K562 (cell line): ENCODE measurements at regions not wholly inside any gene's neighbourhood (a gene's known extent, or its start where the extent isn't known, plus 50 kb on each side); places are given as distances from the start of the nearest gene placed in this dataset. TPM values are rescaled to one million over a fixed set of nuclear protein-coding genes. Genes with fewer than 3 reads are reported as not detected.

Source experiments
- ATAC-seq: fragments of 200-7000 bp; cut with Tn5 transposase; 3 replicates; pipeline ENCODE4 v1.9.1; 2020; ENCODE audit warnings: moderate library complexity
- BruUV-seq: library from RNA; stranded (reverse); fragments of 400-500 nt; replicated peaks from 2 replicates; lab custom pipeline; 2021; lab: Mats Ljungman, UMichigan
- CTCF ChIA-PET: fragments of 300-600 bp; formaldehyde crosslinking; extraction: SDS; loops from one replicate; lab custom pipeline; 2021; ENCODE audit warnings: low intra/inter-chr PET ratio; lab: Yijun Ruan, JAX
- POLR2A ChIA-PET: fragments of 300-600, 350-650 bp; sonication (Branson Sonifier 250); formaldehyde crosslinking; extraction: SDS; loops from one replicate; lab custom pipeline; 2021; ENCODE audit warnings: antibody characterized with exemption, inconsistent platforms; lab: Yijun Ruan, JAX
- DNase-seq, 4 experiments: peaks; one replicate each; pipeline versions ENCODE4 v3.0.0 to v3.0.0-alpha.2; 2011 to 2018; ENCODE audit warnings: low spot score in 3 of 4, mixed read lengths in 3 of 4; ENCODE audit errors: extremely low read depth in 1 of 4
- FAIRE-seq: peaks from 2 replicates; lab custom pipeline; 2011; peaks lifted over from hg19 to GRCh38; lab: Jason Lieb, UNC
- H2AFZ ChIP-seq: 2 replicates; pipeline ENCODE4 v1.6.0; 2011; ENCODE audit warnings: low read depth, low read length, control low read depth, inconsistent platforms
- H3K27ac ChIP-seq: fragments of 200-600 bp; 3 replicates; pipeline ENCODE4 v1.8.0; 2011; ENCODE audit warnings: low read depth, mild to moderate bottlenecking, control low read depth, inconsistent platforms, low read length, moderate library complexity, mixed read lengths; ENCODE audit errors: extremely low read depth
- H3K27me3 ChIP-seq, 2 experiments: fragments of 300-600 bp in 1 of 2; 2 replicates in 1 of 2; 3 replicates in 1 of 2; pipeline versions ENCODE4 v1.6.0 to v1.8.0; 2011; ENCODE audit warnings: inconsistent platforms in 2 of 2, low read length in 2 of 2, mild to moderate bottlenecking in 1 of 2, mixed read lengths in 1 of 2, moderate library complexity in 1 of 2; ENCODE audit not compliant: control insufficient read depth in 2 of 2, insufficient read depth in 2 of 2
- H3K36me3 ChIP-seq: fragments of 300-600 bp; 3 replicates; pipeline ENCODE4 v1.8.0; 2011; ENCODE audit warnings: mild to moderate bottlenecking, low read length, inconsistent platforms; ENCODE audit not compliant: control insufficient read depth, insufficient read depth
- H3K4me1 ChIP-seq, 2 experiments: fragments of 200-600 bp in 1 of 2; replicated peaks in 1 of 2; 2 replicates in 1 of 2; 3 replicates in 1 of 2; pipeline versions ENCODE4 v1.5.1 to v1.8.0; 2011; ENCODE audit warnings: inconsistent platforms in 2 of 2, low read length in 2 of 2, mild to moderate bottlenecking in 1 of 2, mixed read lengths in 1 of 2, moderate library complexity in 1 of 2; ENCODE audit not compliant: control insufficient read depth in 2 of 2, insufficient read depth in 2 of 2
- H3K4me2 ChIP-seq: 2 replicates; pipeline ENCODE4 v1.6.1; 2011; ENCODE audit warnings: low read length, control low read depth, inconsistent platforms, mixed read lengths; ENCODE audit not compliant: insufficient read depth
- H3K4me3 ChIP-seq: fragments of 200-600 bp; sonication (generic), shearing (Covaris generic); 2 replicates; pipeline ENCODE4 v1.5.1; 2016; ENCODE audit warnings: control low read depth, inconsistent platforms
- H3K79me2 ChIP-seq: fragments of 200-600 bp; 3 replicates; pipeline ENCODE4 v1.8.0; 2011; ENCODE audit warnings: low read length, inconsistent platforms; ENCODE audit not compliant: control insufficient read depth, insufficient read depth
- H3K9ac ChIP-seq, 2 experiments: 2 replicates each; pipeline versions ENCODE4 v1.6.0 to v1.6.1; 2011; ENCODE audit warnings: low read depth in 2 of 2, low read length in 2 of 2, control low read depth in 1 of 2, inconsistent platforms in 1 of 2, mild to moderate bottlenecking in 1 of 2, mixed read lengths in 1 of 2; ENCODE audit not compliant: insufficient read depth in 1 of 2
- H3K9me1 ChIP-seq: one replicate; pipeline ENCODE4 v1.6.0; 2011; ENCODE audit warnings: inconsistent platforms, mild to moderate bottlenecking, low read length, moderate library complexity; ENCODE audit not compliant: control insufficient read depth, insufficient read depth
- H3K9me3 ChIP-seq: replicated peaks from 2 replicates; pipeline ENCODE4 v1.5.1; 2011; ENCODE audit warnings: low read depth, low read length, inconsistent platforms; ENCODE audit not compliant: control insufficient read depth, insufficient read depth
- H4K20me1 ChIP-seq: replicated peaks from 2 replicates; pipeline ENCODE4 v1.6.1; 2011; ENCODE audit warnings: low read length, inconsistent platforms, mixed read lengths; ENCODE audit not compliant: control insufficient read depth, insufficient read depth
- ATF3 ChIP-seq, 2 experiments: fragments of 450-650 bp in 1 of 2; sonication (generic) in 1 of 2; formaldehyde crosslinking in 1 of 2; IDR thresholded peaks in 1 of 2; conservative IDR thresholded peaks in 1 of 2; 2 replicates each; pipeline versions ENCODE4 v1.6.1 to v1.8.1; 2016 to 2023; ENCODE audit warnings: mild to moderate bottlenecking in 2 of 2, moderate library complexity in 2 of 2, inconsistent platforms in 1 of 2, missing genetic modification reagents in 1 of 2
- BACH1 ChIP-seq: fragments of 200-800 bp; sonication (Bioruptor generic); IDR thresholded peaks from 2 replicates; pipeline ENCODE4 v1.6.1; 2016; ENCODE audit warnings: missing genetic modification characterization, missing compliant biosample characterization
- KLF10 ChIP-seq: fragments of 250-450 bp; sonication (Bioruptor Pico); IDR thresholded peaks from 2 replicates; pipeline ENCODE4 v1.6.1; 2021; ENCODE audit warnings: matching md5 sums
- MAFF ChIP-seq: IDR thresholded peaks from 2 replicates; pipeline ENCODE4 v1.6.1; 2012; ENCODE audit warnings: low read length, improper control_type of control experiment
- NUFIP1 ChIP-seq: fragments of 450-650 bp; IDR thresholded peaks from 2 replicates; pipeline ENCODE4 v1.6.1; 2018; ENCODE audit not compliant: partially characterized antibody
- ZFP30 ChIP-seq: fragments of 250-450 bp; sonication (Bioruptor Pico); IDR thresholded peaks from 2 replicates; pipeline ENCODE4 v1.8.0; 2022; ENCODE audit warnings: moderate library complexity, mild to moderate bottlenecking, inconsistent platforms, borderline replicate concordance
- ZNF280B ChIP-seq: fragments of 250-450 bp; sonication (Bioruptor Pico); IDR thresholded peaks from 2 replicates; pipeline ENCODE4 v1.5.1; 2021; ENCODE audit warnings: mild to moderate bottlenecking
- WGBS: fragments of 100-300 bp; shearing (Covaris generic); methylation state at CpG from one replicate; pipeline ENCODE4 v1.1.6; 2016; ENCODE audit warnings: low coverage, mixed read lengths; ENCODE audit not compliant: insufficient coverage; ENCODE audit errors: missing lambda C conversion rate; 5-methylcytosine and 5-hydroxymethylcytosine counted together
- in situ Hi-C: fragments of 300-500 bp; cut with MboI; formaldehyde crosslinking; loops from 4 replicates; pipeline ENCODE4 v1.15.0; 2018; ENCODE audit warnings: inconsistent platforms, mixed read lengths
- intact Hi-C: fragments of 100-400 bp; cut with micrococcal nuclease; formaldehyde crosslinking; loops from 2 replicates; pipeline ENCODE4 v1.14.2; 2022
- small RNA-seq: library from RNA; depleted of rRNA; stranded (forward); fragments of <200 nt; gene quantifications from one replicate; pipeline ENCODE3, GENCODE V24; 2014

- Histone ChIP-seq H3K9me3 (peaks cover 18% of the 10 kb centered on the region), H2AFZ (no peak overlapping the region), H3K9me1 (no peaks in the 10 kb centered on the region), H3K36me3 (no peaks in the 10 kb centered on the region), H3K4me3 (no peak overlapping the region), H3K27ac (no peak overlapping the region), H4K20me1 (no peaks in the 10 kb centered on the region), H3K27me3 (no peaks in the 10 kb centered on the region), H3K4me2 (no peak overlapping the region), H3K79me2 (no peaks in the 10 kb centered on the region), H3K9ac (no peak overlapping the region), H3K4me1 (no peaks in the 10 kb centered on the region)
- POLR2A ChIA-PET: no interaction called here
- intact Hi-C loops (no loop called here), in situ Hi-C loops (no loop called here)
- no TSS peak for BruUV-seq
- TF ChIP-seq MAFF (no peak), ZFP30 (CRISPR knock-in tag) (no peak), NUFIP1 (no peak), ATF3 (IDR thresholded peaks at IDR 0.05) (no peak), ATF3 (CRISPR knock-in tag; conservative IDR thresholded peaks at IDR 0.05) (no peak), BACH1 (no peak), ZNF280B (CRISPR knock-in tag) (no peak), KLF10 (no peak)
- CTCF ChIA-PET: no interaction called here
- 39% methylated on average over 5 of the region's 7 CpGs for WGBS
- FAIRE-seq (no peak), ATAC-seq (no peak), DNase-seq (no peak)
Measured at GRCh38 chrX:580030-580429, 50.6 kb upstream of the SHOX start.

Small RNA genes in the stretch of these regions (small RNA-seq; reads per million reads assigned to genes)
- gene KRT18P53: not detected
